NCI-H2196 (cell line): ENCODE measurements at regions not wholly inside any gene's neighbourhood (a gene's known extent, or its start where the extent isn't known, plus 50 kb on each side); places are given as distances from the start of the nearest gene placed in this dataset.

Experiments used
- DNase-seq: peaks from one replicate; lab custom pipeline; 2025; ENCODE audit not compliant: unreplicated experiment; lab: John Stamatoyannopoulos, UW

GRCh38 chr18:78898066-78898465 lies 81.6 kb upstream of the SALL3 start:
- DNase-seq, result no peak

- DNase-seq, result no peak
Observed at GRCh38 chr18:78898635-78899034, 81.0 kb upstream of the SALL3 start.

- no peak for DNase-seq
Observed at GRCh38 chr18:78899241-78899640, 80.4 kb upstream of the SALL3 start.

- DNase-seq, result no peak
Observed at GRCh38 chr18:78900938-78901909, 78.4 kb upstream of the SALL3 start.

GRCh38 chr18:78901923-78902794 lies 77.5 kb upstream of the SALL3 start:
- DNase-seq, result no peak

GRCh38 chr18:78902795-78903435 lies 76.7 kb upstream of the SALL3 start:
- DNase-seq, result no peak

GRCh38 chr18:78903436-78904178 lies 76.0 kb upstream of the SALL3 start:
- DNase-seq, result no peak

GRCh38 chr18:78904179-78904531 lies 75.5 kb upstream of the SALL3 start:
- no peak for DNase-seq

- no peak for DNase-seq
Observed at GRCh38 chr18:78905334-78905733, 74.3 kb upstream of the SALL3 start.

GRCh38 chr18:78906066-78906465 lies 73.6 kb upstream of the SALL3 start:
- no peak for DNase-seq

GRCh38 chr18:78908462-78909260 lies 71.0 kb upstream of the SALL3 start:
- no peak for DNase-seq

- no peak for DNase-seq
Observed at GRCh38 chr18:78911751-78912283, 67.8 kb upstream of the SALL3 start.

- no peak for DNase-seq
Observed at GRCh38 chr18:78912336-78912735, 67.3 kb upstream of the SALL3 start.

GRCh38 chr18:78912844-78913243 lies 66.8 kb upstream of the SALL3 start:
- DNase-seq, result no peak

GRCh38 chr18:78913395-78913794 lies 66.2 kb upstream of the SALL3 start:
- no peak for DNase-seq

GRCh38 chr18:78913830-78914231 lies 65.8 kb upstream of the SALL3 start:
- DNase-seq, result no peak

GRCh38 chr18:78914249-78914935 lies 65.2 kb upstream of the SALL3 start:
- DNase-seq, result no peak

GRCh38 chr18:78915446-78916008 lies 64.1 kb upstream of the SALL3 start:
- DNase-seq, result no peak

- DNase-seq, result no peak
Observed at GRCh38 chr18:78918707-78919106, 60.9 kb upstream of the SALL3 start.
